Ovary (tissue), 7 donors: ENCODE measurements at regions not wholly inside any gene's neighbourhood (a gene's known extent, or its start where the extent isn't known, plus 50 kb on each side); places are given as distances from the start of the nearest gene placed in this dataset.
A peak's percentile ranks its signal among the peaks of the same experiment; 100 is the strongest.
"Not testable (repeated sequence)": the region's sequence is repeated elsewhere in the genome, so short reads cannot be mapped to it uniquely, and the experiment has no call there.

Experiments used
- DNase-seq, 5 donors: peaks; one replicate each; pipeline ENCODE4 v3.0.0-alpha.2; 2019 to 2020
- H3K27ac ChIP-seq, 2 donors: fragments of 200-600 bp; one replicate each; pipeline versions ENCODE4 v1.5.1 to v1.8.0; 2019 to 2022
- H3K27me3 ChIP-seq: fragments of 200-600 bp; one replicate; pipeline ENCODE4 v1.8.0; 2022
- H3K36me3 ChIP-seq: fragments of 200-600 bp; sonication (generic); one replicate; pipeline ENCODE4 v1.5.1; 2019
- H3K4me1 ChIP-seq: one replicate; pipeline ENCODE4 v1.8.1; 2013; ENCODE audit warnings: mild to moderate bottlenecking, moderate library complexity; ENCODE audit not compliant: insufficient read depth
- H3K4me3 ChIP-seq: fragments of 200-600 bp; sonication (generic); one replicate; pipeline ENCODE4 v1.5.1; 2017
- H3K9me3 ChIP-seq, 2 donors: fragments of 200-600 bp in 1 of 2; sonication (generic) in 1 of 2; one replicate each; pipeline versions ENCODE4 v1.5.1 to v1.8.1; 2013 to 2019; ENCODE audit warnings: mild to moderate bottlenecking in 1 of 2, moderate library complexity in 1 of 2
- CTCF ChIP-seq, 3 donors: fragments of 450-650 bp in 2 of 3; fragments of 200-600 bp in 1 of 3; IDR thresholded peaks; one replicate each; pipeline versions ENCODE4 v1.5.1 to v1.8.0; 2016 to 2022; ENCODE audit warnings: antibody characterized with exemption in 3 of 3, mild to moderate bottlenecking in 1 of 3
- EP300 ChIP-seq: sonication (generic); formaldehyde crosslinking; IDR thresholded peaks from one replicate; pipeline ENCODE4 v1.6.1; 2017; ENCODE audit warnings: antibody characterized with exemption
- POLR2A ChIP-seq: fragments of 450-650 bp; IDR thresholded peaks from one replicate; pipeline ENCODE4 v1.6.1; 2017; ENCODE audit warnings: antibody characterized with exemption, mild to moderate bottlenecking, moderate library complexity
- WGBS, 3 donors: extraction: QIAGEN DNeasy Blood & Tissue Kit in 1 of 3; methylation state at CpG; one replicate each; pipeline versions ENCODE4 v1.1.5 to v1.1.7; 2013 to 2017; 5-methylcytosine and 5-hydroxymethylcytosine counted together
- intact Hi-C, 4 donors: fragments of 100-400 bp; cut with DNase I; formaldehyde crosslinking; loops; one replicate each; pipeline versions ENCODE4 v1.11.0 to v1.15.1; 2022 to 2023
- donor health status: DM: no; HTN: no; CAD: no; lungs with moderate emphysema.
- donor health status: DM: no; HTN: no; CAD: no.
- donor health status: Bipolar disorder and iron deficiency.
- donor health status: DM: no; HTN: no; CAD: no.
- donor health status: DM: yes; HTN: yes; CAD: no.

DNA sequence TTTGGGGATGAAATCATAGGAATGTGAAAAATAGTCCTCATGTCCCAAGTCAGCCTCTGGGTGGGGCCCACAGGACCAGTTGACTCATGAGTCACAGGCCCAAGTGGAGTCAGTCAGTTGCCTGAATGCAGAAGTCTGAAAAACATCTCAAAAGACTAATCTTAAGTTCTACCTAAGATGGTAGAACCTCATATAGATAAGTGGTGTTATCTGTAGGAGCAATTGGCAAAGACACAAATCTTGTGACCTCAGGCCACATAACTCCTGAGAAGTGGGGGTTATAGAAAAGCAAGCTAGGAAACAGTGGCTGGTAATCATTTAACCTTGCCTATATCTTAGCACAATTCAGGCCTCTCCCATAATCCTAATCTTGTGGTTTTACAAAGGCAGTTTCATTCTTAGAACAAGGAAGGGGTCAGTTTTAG is 257.1 kb upstream of the SPOPL start:
- Histone ChIP-seq H3K4me3 (no peak overlapping the region), H3K9me3 (no peaks in the 10 kb centered on the region), H3K27ac (peak overlapping the region in 1 of 2 donors; percentile 31), H3K27me3 (no peaks in the 10 kb centered on the region), H3K4me1 (peaks cover 4% of the 10 kb centered on the region), H3K36me3 (no peaks in the 10 kb centered on the region)
- intact Hi-C loops: no loop called here
- DNase-seq: no peak
- no peak for TF ChIP-seq POLR2A
- TF ChIP-seq CTCF (IDR thresholded peaks at IDR 0.05): no peak
- no peak for TF ChIP-seq EP300

DNA sequence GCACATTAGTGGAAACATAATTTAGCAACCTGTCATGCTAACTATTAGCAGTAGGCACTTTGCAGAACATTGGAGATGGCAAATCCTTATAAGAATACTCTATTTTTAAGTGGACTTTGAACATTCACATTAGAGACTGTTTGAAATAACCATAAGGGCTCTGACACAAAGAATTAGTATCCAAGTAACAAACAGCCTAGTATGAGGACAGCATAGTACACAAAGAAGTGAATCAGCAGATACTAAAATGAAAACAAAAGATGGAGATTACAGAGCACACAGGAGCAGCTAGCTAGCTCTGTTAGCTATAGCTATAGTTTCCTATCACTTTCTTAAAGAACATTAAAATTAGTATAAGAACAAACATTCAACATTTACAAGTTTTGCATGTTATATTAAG is 256.3 kb upstream of the SPOPL start:
- Histone ChIP-seq H3K9me3 (no peaks in the 10 kb centered on the region), H3K27ac (peak overlapping the region in 1 of 2 donors; percentile 31), H3K4me1 (peaks cover 6% of the 10 kb centered on the region), H3K36me3 (no peaks in the 10 kb centered on the region), H3K4me3 (no peak overlapping the region), H3K27me3 (no peaks in the 10 kb centered on the region)
- DNase-seq: no peak
- intact Hi-C loops: loop anchor here in 1 of 4 donors (5.0 kb wide), 1 partner anchor 1592 kb away; no protein-coding TSS in a partner anchor
- TF ChIP-seq CTCF (IDR thresholded peaks at IDR 0.05) (no peak), POLR2A (no peak), EP300 (no peak)

DNA sequence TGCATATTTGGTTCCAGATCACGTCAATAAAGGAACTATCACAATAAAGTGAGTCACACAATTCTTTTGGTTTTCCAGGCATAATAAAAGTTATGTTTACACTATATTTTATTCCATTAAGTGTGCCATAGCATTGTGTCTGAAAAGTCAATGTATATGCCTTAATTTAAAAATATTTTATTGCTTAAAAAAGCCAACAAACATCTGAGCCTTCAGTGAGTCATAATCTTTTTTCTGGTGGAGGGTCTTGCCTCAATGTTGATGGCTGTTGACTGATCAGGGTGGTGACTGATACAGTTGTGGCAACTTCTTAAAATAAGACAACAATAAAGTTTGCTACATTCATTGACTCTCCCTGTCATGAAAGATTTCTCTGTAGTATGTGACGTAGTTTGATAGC is 254.3 kb upstream of the SPOPL start:
- DNase-seq: no peak
- Histone ChIP-seq H3K27ac (no peak overlapping the region), H3K4me3 (no peak overlapping the region), H3K36me3 (no peaks in the 10 kb centered on the region), H3K9me3 (no peaks in the 10 kb centered on the region), H3K27me3 (no peaks in the 10 kb centered on the region), H3K4me1 (peaks cover 3% of the 10 kb centered on the region)
- WGBS, 3 donors: 49 to 97% (median 94%) methylated on average over 2 of the region's 2 CpGs
- no peak for TF ChIP-seq CTCF (IDR thresholded peaks at IDR 0.05)
- no peak for TF ChIP-seq EP300
- TF ChIP-seq POLR2A: no peak
- intact Hi-C loops: loop anchor here in 1 of 4 donors (5.0 kb wide), 1 partner anchor 1590 kb away; no protein-coding TSS in a partner anchor

DNA sequence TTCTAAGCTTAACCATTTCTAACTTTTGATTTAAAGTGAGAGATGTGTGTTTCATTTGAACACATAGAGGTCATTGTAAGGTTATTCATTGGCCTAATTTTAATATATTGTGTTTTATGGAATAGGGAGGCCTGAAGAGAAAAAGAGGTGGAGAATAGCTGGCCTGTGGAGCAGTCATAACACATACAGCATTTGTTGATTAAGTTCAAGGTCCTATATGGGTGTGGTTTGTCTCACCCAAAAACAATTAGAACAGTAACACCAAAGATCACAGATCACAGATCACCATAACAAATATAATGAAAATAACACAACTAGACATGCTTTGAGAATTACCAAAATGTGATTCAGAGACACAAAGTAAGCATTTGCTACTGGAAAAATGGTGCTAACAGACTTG is 252.4 kb upstream of the SPOPL start:
- DNase-seq: no peak

GRCh38 chr2:138250843-138251320 is 250.7 kb upstream of the SPOPL start:
- H3K27ac ChIP-seq, H3K36me3 ChIP-seq, H3K4me1 ChIP-seq, DNase-seq, H3K9me3 ChIP-seq, H3K4me3 ChIP-seq, H3K27me3 ChIP-seq, intact Hi-C loops: not testable (repeated sequence)
- WGBS, 3 donors: 62 to 96% (median 86%) methylated on average over 2 to 3 of the region's 4 CpGs

More for the DNA sequence above, 252.4 kb upstream of the SPOPL start:
- no peak for TF ChIP-seq CTCF (IDR thresholded peaks at IDR 0.05)
- no peak for TF ChIP-seq EP300
- no peak for TF ChIP-seq POLR2A
- H3K36me3 ChIP-seq: no peaks in the 10 kb centered on the region
- H3K9me3 ChIP-seq: no peaks in the 10 kb centered on the region
- intact Hi-C loops: loop anchor here in 1 of 4 donors (5.0 kb wide), 1 partner anchor 1588 kb away; no protein-coding TSS in a partner anchor
- no peaks in the 10 kb centered on the region for H3K27me3 ChIP-seq
- H3K4me3 ChIP-seq: no peak overlapping the region
- no peak overlapping the region for H3K27ac ChIP-seq
- H3K4me1 ChIP-seq: peaks cover 3% of the 10 kb centered on the region
